PC-9 (cell line): ENCODE measurements at regions not wholly inside any gene's neighbourhood (a gene's known extent, or its start where the extent isn't known, plus 50 kb on each side); places are given as distances from the start of the nearest gene placed in this dataset.

ENCODE experiments used
- EZH2 ChIP-seq: fragments of 200-600 bp; sonication (generic); IDR thresholded peaks from 2 replicates; pipeline ENCODE4 v1.8.0; 2017; ENCODE audit warnings: antibody characterized with exemption, low read depth
- TF ChIP-seq, protein P1 (sequence below): fragments of 200-600 bp; sonication (generic); conservative IDR thresholded peaks from 2 replicates; pipeline ENCODE4 v1.6.1; 2017; ENCODE audit warnings: mixed run types, antibody characterized with exemption, mild to moderate bottlenecking, moderate library complexity

DNA sequence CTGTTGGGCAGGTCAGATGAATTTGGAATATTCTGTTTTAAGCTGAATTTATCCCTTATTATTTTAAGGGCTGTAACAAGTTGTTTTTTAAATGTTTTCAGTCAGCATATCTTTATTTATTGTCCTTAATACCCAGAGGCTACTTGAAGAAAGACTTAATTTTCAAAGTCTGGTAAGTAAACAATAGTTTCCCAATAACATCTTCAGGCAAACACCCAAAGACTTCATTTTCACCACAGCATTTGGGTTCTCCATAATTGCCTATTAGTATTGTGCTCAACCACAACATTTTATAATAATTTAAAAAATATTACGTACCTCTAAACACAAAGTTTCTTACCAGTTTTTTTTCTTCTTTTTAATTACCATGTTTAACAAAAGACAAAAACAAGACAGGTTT is 60.0 kb upstream of the MKLN1 start:
- TF ChIP-seq, protein P1, sequence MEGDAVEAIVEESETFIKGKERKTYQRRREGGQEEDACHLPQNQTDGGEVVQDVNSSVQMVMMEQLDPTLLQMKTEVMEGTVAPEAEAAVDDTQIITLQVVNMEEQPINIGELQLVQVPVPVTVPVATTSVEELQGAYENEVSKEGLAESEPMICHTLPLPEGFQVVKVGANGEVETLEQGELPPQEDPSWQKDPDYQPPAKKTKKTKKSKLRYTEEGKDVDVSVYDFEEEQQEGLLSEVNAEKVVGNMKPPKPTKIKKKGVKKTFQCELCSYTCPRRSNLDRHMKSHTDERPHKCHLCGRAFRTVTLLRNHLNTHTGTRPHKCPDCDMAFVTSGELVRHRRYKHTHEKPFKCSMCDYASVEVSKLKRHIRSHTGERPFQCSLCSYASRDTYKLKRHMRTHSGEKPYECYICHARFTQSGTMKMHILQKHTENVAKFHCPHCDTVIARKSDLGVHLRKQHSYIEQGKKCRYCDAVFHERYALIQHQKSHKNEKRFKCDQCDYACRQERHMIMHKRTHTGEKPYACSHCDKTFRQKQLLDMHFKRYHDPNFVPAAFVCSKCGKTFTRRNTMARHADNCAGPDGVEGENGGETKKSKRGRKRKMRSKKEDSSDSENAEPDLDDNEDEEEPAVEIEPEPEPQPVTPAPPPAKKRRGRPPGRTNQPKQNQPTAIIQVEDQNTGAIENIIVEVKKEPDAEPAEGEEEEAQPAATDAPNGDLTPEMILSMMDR: no peak
- no peak for TF ChIP-seq EZH2
